HepG2 (cell line): ENCODE measurements at regions not wholly inside any gene's neighbourhood (a gene's known extent, or its start where the extent isn't known, plus 50 kb on each side); places are given as distances from the start of the nearest gene placed in this dataset.

Experiments
- ATAC-seq: fragments of 200-7000 bp; cut with Tn5 transposase; 3 replicates; pipeline ENCODE4 v1.9.1; 2020; ENCODE audit warnings: mild to moderate bottlenecking, moderate library complexity
- BruUV-seq: library from RNA; stranded (reverse); fragments of 400-500 nt; replicated peaks from 2 replicates; lab custom pipeline; 2021; lab: Mats Ljungman, UMichigan
- CTCF ChIA-PET: fragments of 300-600 bp; formaldehyde crosslinking; extraction: SDS; loops from one replicate; lab custom pipeline; 2021; ENCODE audit warnings: low total read pairs, inconsistent platforms, low intra/inter-chr PET ratio; lab: Yijun Ruan, JAX
- POLR2A ChIA-PET: fragments of 350-600 bp; sonication (Branson Sonifier 250); formaldehyde crosslinking; loops from one replicate; lab custom pipeline; 2020; ENCODE audit warnings: antibody characterized with exemption, inconsistent platforms; lab: Yijun Ruan, JAX
- DNase-seq: peaks from one replicate; pipeline ENCODE4 v3.0.0-alpha.2; 2015; ENCODE audit warnings: low spot score
- FAIRE-seq: peaks from 3 replicates; lab custom pipeline; 2011; peaks lifted over from hg19 to GRCh38; lab: Jason Lieb, UNC
- H2AFZ ChIP-seq: one replicate; pipeline ENCODE4 v1.6.1; 2011; ENCODE audit warnings: low read length, inconsistent platforms
- H3K27ac ChIP-seq: fragments of 300-600 bp; 3 replicates; pipeline ENCODE4 v1.8.0; 2011; ENCODE audit warnings: mixed run types, mild to moderate bottlenecking, mixed read lengths, low read length, inconsistent platforms; ENCODE audit not compliant: insufficient read depth; ENCODE audit errors: extremely low read length
- H3K27me3 ChIP-seq, 2 experiments: fragments of 200-600 bp in 1 of 2; 2 replicates in 1 of 2; 3 replicates in 1 of 2; pipeline versions ENCODE4 v1.6.0 to v1.8.0; 2011; ENCODE audit warnings: low read length in 2 of 2, mild to moderate bottlenecking in 2 of 2, moderate library complexity in 2 of 2, inconsistent platforms in 1 of 2; ENCODE audit not compliant: insufficient read depth in 2 of 2, control insufficient read depth in 1 of 2
- H3K36me3 ChIP-seq, 2 experiments: fragments of 200-600 bp in 1 of 2; replicated peaks in 1 of 2; 2 replicates in 1 of 2; 3 replicates in 1 of 2; pipeline versions ENCODE4 v1.5.1 to v1.8.0; 2011; ENCODE audit warnings: low read length in 2 of 2, inconsistent platforms in 1 of 2; ENCODE audit not compliant: insufficient read depth in 2 of 2, control insufficient read depth in 1 of 2
- H3K4me1 ChIP-seq: 2 replicates; pipeline ENCODE4 v1.5.1; 2012; ENCODE audit warnings: low read length, inconsistent platforms; ENCODE audit not compliant: insufficient read depth
- H3K4me2 ChIP-seq: 2 replicates; pipeline ENCODE4 v1.6.0; 2011; ENCODE audit warnings: low read depth, low read length, inconsistent platforms
- H3K4me3 ChIP-seq, 3 experiments: fragments of 200-600 bp in 1 of 3; sonication (generic), shearing (Covaris generic) in 1 of 3; replicated peaks in 1 of 3; 2 replicates each; pipeline ENCODE4 v1.5.1; 2011 to 2016; ENCODE audit warnings: low read length in 3 of 3, inconsistent platforms in 2 of 3, low read depth in 2 of 3, mild to moderate bottlenecking in 2 of 3, control low read depth in 1 of 3, mixed read lengths in 1 of 3; ENCODE audit not compliant: insufficient read depth in 1 of 3
- H3K79me2 ChIP-seq: one replicate; pipeline ENCODE4 v1.6.1; 2011; ENCODE audit warnings: low read length, inconsistent platforms; ENCODE audit not compliant: insufficient read depth
- H3K9ac ChIP-seq: 2 replicates; pipeline ENCODE4 v1.6.0; 2011; ENCODE audit warnings: mild to moderate bottlenecking, low read depth, low read length, inconsistent platforms; ENCODE audit not compliant: insufficient read depth
- H3K9me3 ChIP-seq: 2 replicates; pipeline ENCODE4 v1.5.1; 2012; ENCODE audit warnings: mild to moderate bottlenecking, low read length
- H4K20me1 ChIP-seq: 2 replicates; pipeline ENCODE4 v1.6.0; 2011; ENCODE audit warnings: inconsistent platforms, mild to moderate bottlenecking, low read length, moderate library complexity; ENCODE audit not compliant: insufficient read depth
- AFF4 ChIP-seq: sonication (generic); formaldehyde crosslinking; IDR thresholded peaks from 2 replicates; pipeline ENCODE4 v1.4.0; 2020; ENCODE audit warnings: missing genetic modification reagents
- ATF4 ChIP-seq, 2 experiments: fragments of 450-650 bp in 1 of 2; sonication (generic) in 1 of 2; formaldehyde crosslinking; IDR thresholded peaks; 2 replicates each; pipeline versions ENCODE4 v1.5.0 to v1.8.0; 2020 to 2022; ENCODE audit warnings: mild to moderate bottlenecking in 1 of 2, missing genetic modification reagents in 1 of 2
- KDM3A ChIP-seq: IDR thresholded peaks from 2 replicates; pipeline ENCODE4 v1.6.1; 2018; ENCODE audit warnings: low read depth, missing compliant biosample characterization
- KMT2A ChIP-seq: sonication (generic); formaldehyde crosslinking; IDR thresholded peaks from 2 replicates; pipeline ENCODE4 v1.4.0; 2020; ENCODE audit warnings: missing genetic modification reagents
- POGZ ChIP-seq: sonication (generic); formaldehyde crosslinking; IDR thresholded peaks from 2 replicates; pipeline ENCODE4 v1.4.0; 2020; ENCODE audit warnings: mild to moderate bottlenecking, missing genetic modification reagents
- SP4 ChIP-seq: sonication (generic); formaldehyde crosslinking; IDR thresholded peaks from 2 replicates; pipeline ENCODE4 v1.8.1; 2023; ENCODE audit warnings: mild to moderate bottlenecking, missing genetic modification reagents
- SSRP1 ChIP-seq: IDR thresholded peaks from 2 replicates; pipeline ENCODE4 v1.6.1; 2016; ENCODE audit warnings: control low read depth
- TAF1 ChIP-seq: sonication (generic); formaldehyde crosslinking; IDR thresholded peaks from 2 replicates; pipeline ENCODE4 v1.4.0; 2020; ENCODE audit warnings: missing genetic modification reagents
- TFE3 ChIP-seq: IDR thresholded peaks from 2 replicates; pipeline ENCODE4 v1.6.1; 2016
- ZNF12 ChIP-seq: sonication (generic); formaldehyde crosslinking; IDR thresholded peaks from 2 replicates; pipeline ENCODE4 v1.5.0; 2020; ENCODE audit warnings: missing genetic modification reagents
- ZNF616 ChIP-seq: sonication (generic); formaldehyde crosslinking; IDR thresholded peaks from 2 replicates; pipeline ENCODE4 v1.5.0; 2020; ENCODE audit warnings: low read depth, mild to moderate bottlenecking, missing genetic modification reagents
- ZNF788 ChIP-seq: sonication (generic); formaldehyde crosslinking; IDR thresholded peaks from 2 replicates; pipeline ENCODE4 v1.5.0; 2020; ENCODE audit warnings: mild to moderate bottlenecking, missing genetic modification reagents, borderline replicate concordance
- ZNF792 ChIP-seq: IDR thresholded peaks from 2 replicates; pipeline ENCODE4 v1.6.1; 2016
- WGBS: methylation state at CpG from one replicate; pipeline ENCODE4 v1.1.6; 2017; ENCODE audit warnings: low lambda C conversion rate; 5-methylcytosine and 5-hydroxymethylcytosine counted together
- in situ Hi-C: cut with HindIII; loops from 2 replicates; pipeline ENCODE4 v1.10.0; 2017; ENCODE audit warnings: low pct_unique_long_range_greater_than_20kb; ENCODE audit not compliant: extremely low pct_ligation_motif_present
- intact Hi-C: fragments of 100-400 bp; cut with micrococcal nuclease; formaldehyde crosslinking; loops from one replicate; pipeline ENCODE4 v1.10.0; 2022; ENCODE audit not compliant: unreplicated experiment

- no peak for TF ChIP-seq AFF4 (CRISPR knock-in tag)
Measured at GRCh38 chr20:40188319-40188718, 500.7 kb downstream of the MAFB start (continued).

- Histone ChIP-seq H3K36me3 (no peaks in the 10 kb centered on the region), H3K79me2 (no peaks in the 10 kb centered on the region), H3K4me2 (no peak overlapping the region), H2AFZ (no peak overlapping the region), H3K9ac (no peak overlapping the region), H3K27me3 (no peaks in the 10 kb centered on the region), H3K4me1 (no peaks in the 10 kb centered on the region), H3K27ac (no peak overlapping the region), H4K20me1 (no peaks in the 10 kb centered on the region), H3K9me3 (no peaks in the 10 kb centered on the region), H3K4me3 (no peak overlapping the region)
- POLR2A ChIA-PET, result no interaction called here
- TF ChIP-seq ZNF792 (CRISPR knock-in tag), result no peak
- DNase-seq (no peak), FAIRE-seq (no peak), ATAC-seq (no peak)
- intact Hi-C loops (no loop called here), in situ Hi-C loops (no loop called here)
- WGBS, result 3% methylated on average over 2 of the region's 2 CpGs
- CTCF ChIA-PET, result no interaction called here
- BruUV-seq, result no TSS peak
Measured at GRCh38 chr20:40186826-40187225, 502.2 kb downstream of the MAFB start.

GRCh38 chr20:40181676-40182075 is 507.4 kb downstream of the MAFB start:
- H4K20me1 ChIP-seq, result no peaks in the 10 kb centered on the region
- ChIA-PET POLR2A (no interaction called here), CTCF (no interaction called here)
- no peaks in the 10 kb centered on the region for H3K79me2 ChIP-seq
- peaks cover 27% of the 10 kb centered on the region for H3K9me3 ChIP-seq
- no peak overlapping the region for H3K4me2 ChIP-seq
- no peak for ATAC-seq
- in situ Hi-C loops (no loop called here), intact Hi-C loops (no loop called here)
- WGBS, result 8% methylated on average over 3 of the region's 3 CpGs
- no peak overlapping the region for H2AFZ ChIP-seq
- BruUV-seq, result no TSS peak
- H3K36me3 ChIP-seq, result no peaks in the 10 kb centered on the region
- no peak overlapping the region for H3K4me3 ChIP-seq
- FAIRE-seq, result no peak
- no peak for DNase-seq
- no peak overlapping the region for H3K27ac ChIP-seq
- no peaks in the 10 kb centered on the region for H3K27me3 ChIP-seq
- no peak overlapping the region for H3K9ac ChIP-seq
- H3K4me1 ChIP-seq, result no peaks in the 10 kb centered on the region
- TF ChIP-seq TAF1 (CRISPR knock-in tag), result no peak
- no peak for TF ChIP-seq POGZ (CRISPR knock-in tag)
- TF ChIP-seq ZNF788 (CRISPR knock-in tag), result no peak
- no peak for TF ChIP-seq ATF4 (CRISPR knock-in tag; IDR thresholded peaks at IDR 0.05)
- no peak for TF ChIP-seq KMT2A (CRISPR knock-in tag)
- no peak for TF ChIP-seq SSRP1 (CRISPR knock-in tag)
- TF ChIP-seq KDM3A (CRISPR knock-in tag), result no peak
- no peak for TF ChIP-seq TFE3 (CRISPR knock-in tag)
- no peak for TF ChIP-seq ZNF12 (CRISPR knock-in tag)
- TF ChIP-seq ZNF616 (CRISPR knock-in tag), result no peak
- TF ChIP-seq SP4 (CRISPR knock-in tag), result no peak
